HS-27A (cell line): ENCODE measurements at regions not wholly inside any gene's neighbourhood (a gene's known extent, or its start where the extent isn't known, plus 50 kb on each side); places are given as distances from the start of the nearest gene placed in this dataset.
A peak's percentile ranks its signal among the peaks of the same experiment; 100 is the strongest.

ENCODE experiments used
- DNase-seq: peaks from one replicate; pipeline ENCODE4 v3.0.0-alpha.2; 2012; ENCODE audit warnings: low read depth, missing footprints

DNA sequence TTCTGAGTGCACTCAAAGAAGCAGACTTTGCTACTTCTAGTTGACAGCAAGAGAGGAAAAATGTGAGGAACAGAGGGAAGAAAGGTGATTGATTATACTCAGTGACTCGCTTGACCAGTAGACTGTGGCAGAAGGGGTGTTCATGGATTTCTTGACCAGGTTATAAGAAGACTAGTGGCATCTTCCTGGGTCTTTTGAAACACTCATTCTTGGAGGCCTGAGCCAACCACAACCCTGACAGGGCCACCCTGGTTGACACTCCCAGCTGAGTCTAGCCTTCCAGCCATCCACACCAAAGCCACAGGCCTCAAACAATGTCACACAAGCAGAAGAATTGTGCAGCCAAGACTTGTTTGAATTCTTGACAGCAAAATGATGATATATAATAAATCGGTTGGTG lies 366.3 kb downstream of the SS18 start:
- no peak for DNase-seq

DNA sequence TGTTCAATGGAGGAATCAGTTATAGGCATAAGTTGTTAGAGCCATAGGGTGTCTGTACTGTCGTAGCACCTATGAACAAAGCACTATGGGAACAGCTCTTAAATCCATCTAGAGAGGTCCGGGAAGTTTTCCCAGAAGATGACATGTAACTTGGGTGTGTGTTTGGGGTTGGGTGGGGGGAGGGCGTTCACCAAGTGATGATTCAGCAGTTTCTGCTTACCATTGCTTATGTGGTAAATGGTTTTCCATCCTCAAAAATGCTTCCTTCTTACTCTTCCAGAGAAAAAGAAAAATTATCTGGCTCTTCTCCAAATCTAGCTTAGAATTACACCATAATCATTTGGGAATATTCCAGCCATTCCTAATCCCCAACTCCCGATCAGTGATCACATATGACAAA lies 361.1 kb upstream of the ZNF521 start:
- no peak for DNase-seq

DNA sequence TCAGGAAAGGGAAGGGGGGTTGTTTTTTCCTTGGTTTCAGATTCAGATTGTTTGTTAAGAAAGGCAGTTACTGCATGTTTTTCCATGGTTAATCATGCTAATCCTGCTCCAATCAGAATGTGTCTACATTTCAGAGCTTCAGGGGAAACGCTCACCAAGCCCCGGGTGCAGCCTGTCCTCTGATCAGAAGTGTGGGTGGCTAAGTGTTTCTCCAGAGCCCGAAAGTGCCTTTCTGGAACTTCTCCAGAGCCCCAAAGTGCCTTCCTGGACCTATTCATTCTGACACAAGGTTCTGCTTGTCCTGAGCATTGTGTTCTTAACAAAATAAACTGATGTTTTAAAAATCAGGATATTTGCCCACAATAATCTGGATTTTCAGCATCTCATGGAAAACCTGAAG lies 359.0 kb upstream of the ZNF521 start:
- DNase-seq = no peak

DNA sequence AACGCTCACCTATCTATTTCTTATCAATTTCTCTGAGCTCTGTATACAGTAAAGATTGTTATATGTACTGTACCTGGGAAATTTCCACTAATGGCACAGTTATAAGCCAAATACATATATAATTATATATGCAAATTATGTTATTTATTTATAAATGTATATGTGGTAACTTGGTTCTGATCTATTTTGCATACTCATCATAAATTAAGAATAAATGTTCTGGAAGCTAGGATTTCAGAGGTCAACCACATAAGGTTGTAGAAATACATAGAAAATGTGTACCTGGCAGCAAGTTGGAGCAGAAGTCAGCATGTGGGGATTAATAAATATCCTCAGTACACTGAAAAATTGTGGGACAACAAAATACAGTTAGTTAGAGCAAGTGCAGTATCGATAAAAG lies 353.7 kb upstream of the ZNF521 start:
- no peak for DNase-seq

DNA sequence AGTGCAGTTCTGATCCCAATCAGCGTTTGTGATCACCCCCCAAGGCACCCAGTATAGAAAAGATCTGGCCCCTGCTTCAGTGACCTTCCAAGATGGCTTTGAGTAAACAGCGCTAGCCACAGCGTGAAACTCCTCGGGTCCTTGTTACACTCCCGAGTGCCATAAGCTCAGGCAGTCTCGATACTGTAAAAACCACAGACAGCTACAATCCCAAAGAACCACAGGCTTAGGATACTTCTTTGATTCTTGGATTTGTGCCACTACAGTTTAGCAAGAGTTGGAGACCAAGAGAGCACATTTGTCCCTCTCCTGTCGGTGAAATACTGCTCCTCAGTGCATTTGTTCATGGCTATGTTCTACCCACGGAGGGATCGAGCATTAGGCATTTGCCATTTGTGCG lies 352.5 kb upstream of the ZNF521 start:
- DNase-seq = no peak

DNA sequence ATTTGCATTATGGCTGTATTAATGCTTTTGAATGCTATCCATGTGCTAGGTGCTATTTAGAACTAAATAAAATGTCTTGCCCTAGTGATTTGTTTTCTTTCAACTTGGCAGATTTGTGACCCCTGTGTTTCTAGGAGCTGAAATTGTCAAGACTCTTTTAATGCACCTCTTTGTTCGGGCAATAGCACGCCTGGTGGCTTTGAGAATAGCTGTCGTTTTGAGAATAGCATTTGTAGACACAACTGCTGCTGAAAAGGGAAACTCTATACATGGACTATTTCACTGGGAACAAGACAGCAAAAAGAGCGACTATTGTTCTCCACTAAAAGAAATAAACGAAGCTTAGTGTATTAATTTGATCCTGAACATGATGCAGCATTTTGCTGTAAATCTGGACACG lies 352.1 kb upstream of the ZNF521 start:
- no peak for DNase-seq

DNA sequence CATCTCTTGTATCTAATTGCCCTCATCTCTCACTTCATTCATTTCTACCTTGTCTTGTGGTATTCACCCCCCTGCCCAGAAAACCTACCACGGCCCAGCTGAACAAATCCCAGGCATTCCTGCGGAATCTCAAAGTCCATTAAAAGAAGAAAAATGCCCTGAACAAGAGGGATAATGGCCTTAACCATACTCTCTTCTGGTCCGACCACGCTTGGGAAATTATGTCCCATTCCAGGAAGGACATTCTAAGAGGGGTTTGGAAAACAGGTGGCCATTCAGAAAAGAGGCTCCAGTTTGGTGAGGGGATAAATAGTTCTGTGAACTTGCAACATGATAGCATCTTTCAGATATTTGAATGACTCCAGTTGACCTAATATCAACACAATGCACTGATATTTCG lies 349.9 kb upstream of the ZNF521 start:
- no peak for DNase-seq

DNA sequence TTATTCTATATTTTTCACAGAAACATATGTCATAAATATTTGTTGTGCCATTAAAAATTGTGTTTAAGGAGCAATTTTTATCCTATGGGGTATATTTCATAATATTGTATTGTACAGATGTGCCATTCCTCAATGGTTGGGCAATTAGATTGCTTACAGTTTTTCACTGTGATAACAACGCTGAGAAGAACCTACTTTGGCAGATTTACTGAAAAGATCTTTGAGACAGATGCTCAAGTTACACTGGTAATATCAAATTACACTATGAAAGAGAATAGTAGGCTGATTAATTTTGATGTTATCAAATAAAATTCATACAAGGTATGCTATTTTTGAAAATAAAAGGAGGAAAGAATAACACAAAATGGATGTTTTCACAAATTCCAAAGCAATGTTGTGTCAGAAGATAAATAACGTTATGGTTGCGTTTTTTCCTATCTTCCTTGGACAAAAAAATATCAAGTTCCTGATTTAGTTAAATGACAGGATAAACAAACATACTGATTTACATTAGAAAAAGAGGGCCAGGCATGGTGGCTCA lies 335.1 kb upstream of the ZNF521 start:
- peak; percentile 34 for DNase-seq

DNA sequence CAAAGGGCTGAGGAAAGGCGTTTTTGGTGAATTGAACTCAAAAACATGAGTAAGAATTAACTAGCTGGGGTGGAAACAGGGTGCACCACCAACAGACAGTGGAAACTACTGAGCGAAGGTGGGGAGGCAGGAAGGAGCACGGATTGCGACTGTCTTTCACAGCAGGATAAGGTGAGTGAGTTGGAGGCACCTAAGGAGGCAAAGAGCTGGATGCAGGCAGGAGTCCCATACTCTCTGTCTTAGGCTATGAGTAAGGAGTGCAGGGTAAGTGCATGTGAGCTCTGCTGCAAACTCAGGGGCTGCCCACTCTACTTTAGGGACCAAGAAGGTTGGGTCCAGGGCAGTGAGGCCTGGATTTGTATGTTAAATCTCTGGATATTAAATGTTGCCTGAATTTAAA lies 333.1 kb upstream of the ZNF521 start:
- no peak for DNase-seq

DNA sequence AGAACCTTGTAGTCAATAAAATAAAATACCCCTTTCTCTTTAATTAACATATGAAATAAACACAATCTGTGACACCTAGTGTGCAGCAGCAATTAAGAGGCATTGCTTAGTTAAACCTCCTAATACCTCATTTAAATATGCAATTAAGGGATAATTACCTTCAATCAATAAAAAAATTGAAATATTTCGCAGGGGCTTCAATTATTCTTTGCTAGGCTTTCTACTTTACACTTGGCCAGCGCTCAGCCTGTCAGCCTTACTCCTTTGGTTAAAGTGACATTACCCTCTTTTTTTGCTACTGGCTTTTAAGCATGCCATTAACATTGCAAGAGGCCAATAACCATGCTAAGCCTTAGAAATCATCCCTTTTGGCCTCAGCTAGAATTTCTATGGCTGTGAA lies 327.5 kb upstream of the ZNF521 start:
- DNase-seq = no peak

DNA sequence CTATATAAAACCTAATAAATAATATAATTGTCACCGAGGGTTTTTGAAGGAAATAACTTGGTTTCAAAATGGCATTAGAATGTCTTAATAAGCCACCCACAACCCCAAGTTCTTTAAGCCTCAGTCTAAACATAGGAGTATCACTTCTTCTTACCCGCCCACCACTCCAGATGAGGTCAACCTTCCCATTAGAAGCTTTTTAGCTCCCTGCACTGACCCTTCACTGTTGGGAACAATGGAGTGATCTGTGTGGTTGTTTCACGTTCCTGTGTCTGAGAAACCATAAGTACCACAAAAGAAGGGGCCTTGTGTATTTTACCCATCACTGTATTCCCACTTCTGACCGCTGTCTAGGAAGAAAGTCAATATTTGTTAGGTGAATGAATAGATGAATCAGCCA lies 326.3 kb upstream of the ZNF521 start:
- DNase-seq = no peak

DNA sequence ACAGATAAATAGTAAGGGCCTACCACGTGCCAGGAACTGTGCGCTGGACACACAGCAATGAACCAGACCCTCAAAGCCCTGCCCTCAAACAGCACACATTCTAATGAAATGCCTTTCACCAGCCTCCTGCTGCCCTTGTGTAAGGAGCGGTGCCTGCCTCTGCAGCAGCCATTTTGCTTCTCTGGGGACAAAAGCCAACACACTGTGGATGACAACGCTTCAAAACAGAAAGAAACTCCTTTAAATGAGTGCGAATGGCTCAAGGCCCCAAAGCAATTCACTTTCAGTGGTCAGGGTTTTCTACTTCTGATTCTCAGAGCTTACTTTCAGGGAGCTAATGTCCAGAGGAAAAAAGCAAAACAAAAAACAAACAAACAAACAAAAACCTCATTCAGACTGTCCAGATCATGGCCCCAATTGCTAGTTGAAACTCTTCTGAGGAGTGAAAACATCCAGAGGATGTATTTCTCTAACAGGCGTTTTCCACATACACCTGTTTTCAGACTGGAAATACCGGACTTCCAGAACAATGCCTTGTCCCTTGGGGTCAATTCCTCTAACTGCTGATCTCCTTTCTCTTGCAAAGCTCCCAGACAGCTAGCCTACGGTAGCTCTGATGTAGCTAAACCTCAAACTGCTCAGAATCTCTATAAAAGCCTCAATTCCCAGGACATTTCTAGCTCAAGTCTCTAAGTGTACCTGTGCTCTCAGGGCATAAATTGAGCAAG lies 323.3 kb upstream of the ZNF521 start:
- DNase-seq = no peak

DNA sequence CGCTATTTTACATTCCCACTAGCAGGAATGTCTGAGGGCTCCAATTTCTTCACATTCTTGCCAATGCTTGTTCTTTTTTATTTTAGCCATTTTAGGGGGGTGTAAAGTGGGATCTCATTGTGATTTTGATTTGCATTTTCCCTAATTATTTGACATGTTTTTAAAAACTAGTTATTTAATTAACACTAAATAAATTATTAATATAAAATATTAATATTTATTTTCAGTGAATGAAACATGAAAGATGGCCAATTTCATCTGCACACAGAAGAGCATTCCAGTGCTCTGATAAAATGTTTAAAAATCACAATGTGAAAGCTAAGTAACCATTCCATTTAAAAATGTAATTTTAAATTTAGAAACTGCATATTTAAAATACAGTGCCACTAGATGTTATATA lies 322.2 kb upstream of the ZNF521 start:
- no peak for DNase-seq

DNA sequence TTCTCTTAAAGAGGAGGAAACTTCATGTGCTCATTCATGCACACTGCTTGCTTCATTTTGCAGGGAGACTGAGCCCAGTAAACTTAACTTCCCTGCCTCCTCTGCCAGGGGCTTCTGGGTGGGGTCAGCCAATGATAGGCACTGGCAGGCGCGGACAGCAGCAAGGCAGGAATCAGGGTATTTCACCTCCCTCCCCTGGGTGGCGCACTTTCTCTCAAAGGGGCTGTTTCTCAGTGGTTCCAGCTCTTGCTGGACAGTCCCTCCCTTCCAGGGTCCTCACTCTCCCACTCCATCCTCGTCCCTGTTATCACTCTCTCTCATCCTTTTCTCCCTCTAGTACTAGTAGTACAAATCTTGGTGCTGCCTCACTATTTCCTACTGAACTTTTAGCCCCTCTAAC lies 320.5 kb upstream of the ZNF521 start:
- DNase-seq = no peak

DNA sequence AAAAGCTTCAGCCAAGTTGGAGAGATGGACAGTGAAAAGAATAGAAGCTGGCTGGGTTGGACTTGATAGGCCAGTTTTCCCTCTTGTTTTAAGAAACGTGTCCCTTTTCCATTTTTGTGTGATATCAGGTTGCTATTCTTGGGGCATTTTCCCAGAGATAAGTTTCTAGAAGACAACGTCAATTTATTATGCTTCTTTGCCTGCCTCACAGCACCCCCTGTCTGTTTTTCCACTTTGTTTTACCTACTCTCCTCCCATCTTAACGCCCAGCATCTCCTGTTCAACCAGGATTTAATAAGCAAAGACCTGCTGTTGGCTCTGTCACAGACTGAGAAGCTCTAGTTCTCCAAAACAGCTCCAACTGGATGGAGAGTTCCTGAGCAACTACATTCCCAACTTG lies 317.8 kb upstream of the ZNF521 start:
- DNase-seq = no peak

DNA sequence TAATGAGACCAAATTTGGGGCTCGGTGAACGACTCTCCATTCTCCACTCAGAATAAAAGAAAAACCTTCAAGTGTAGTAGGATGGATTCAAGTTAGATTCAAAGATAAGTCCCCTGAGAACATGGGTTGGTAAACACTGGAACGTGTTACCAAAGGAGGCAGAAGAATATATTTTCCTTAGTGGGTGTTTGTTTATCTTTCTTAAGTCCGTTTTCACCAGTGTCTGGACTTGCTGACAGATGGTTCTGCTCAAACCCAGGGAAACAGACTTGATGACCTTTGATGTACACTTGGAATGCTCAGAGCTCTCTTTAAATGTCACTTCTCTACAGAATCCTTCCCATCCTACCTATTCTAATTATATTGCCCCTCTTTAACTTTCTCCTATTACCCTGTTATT lies 310.3 kb upstream of the ZNF521 start:
- DNase-seq = no peak

DNA sequence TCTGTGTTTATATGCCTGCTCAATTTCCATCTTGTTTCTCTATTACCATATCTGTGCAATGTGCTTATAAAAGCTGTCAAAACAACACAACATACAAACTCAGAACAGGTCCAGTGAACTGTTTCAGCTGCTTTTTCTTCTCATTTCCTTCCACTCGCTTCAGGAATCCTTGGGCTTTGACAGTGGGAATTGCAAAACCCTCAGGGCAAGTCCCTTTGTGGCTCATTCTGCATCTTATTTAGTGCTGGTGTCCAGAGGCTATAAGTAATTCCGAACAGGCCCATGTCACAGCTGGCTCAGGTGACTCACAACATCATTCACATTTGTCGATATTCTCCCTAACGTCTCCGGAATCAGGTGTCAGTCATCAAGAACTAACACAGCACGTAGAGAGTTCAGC lies 309.9 kb upstream of the ZNF521 start:
- DNase-seq = no peak

DNA sequence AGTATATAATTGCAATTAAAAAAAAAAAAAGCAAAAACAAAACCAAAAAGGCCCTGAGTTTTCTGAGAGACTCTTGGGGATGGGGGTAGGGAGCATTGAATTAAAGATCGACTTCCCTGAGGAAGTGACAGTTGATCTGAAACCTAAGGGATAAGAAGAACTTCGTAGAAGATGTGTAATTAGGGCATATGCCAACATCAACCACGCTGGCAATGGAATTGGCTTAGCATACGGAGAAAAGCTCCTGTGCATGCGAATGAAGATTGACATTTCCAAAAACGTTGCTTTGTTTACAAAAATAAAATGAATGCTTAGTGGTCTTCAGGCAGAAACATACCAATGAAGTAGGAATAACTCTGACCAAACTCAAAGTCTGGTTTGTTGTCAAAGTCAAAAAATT lies 307.6 kb upstream of the ZNF521 start:
- DNase-seq = no peak

DNA sequence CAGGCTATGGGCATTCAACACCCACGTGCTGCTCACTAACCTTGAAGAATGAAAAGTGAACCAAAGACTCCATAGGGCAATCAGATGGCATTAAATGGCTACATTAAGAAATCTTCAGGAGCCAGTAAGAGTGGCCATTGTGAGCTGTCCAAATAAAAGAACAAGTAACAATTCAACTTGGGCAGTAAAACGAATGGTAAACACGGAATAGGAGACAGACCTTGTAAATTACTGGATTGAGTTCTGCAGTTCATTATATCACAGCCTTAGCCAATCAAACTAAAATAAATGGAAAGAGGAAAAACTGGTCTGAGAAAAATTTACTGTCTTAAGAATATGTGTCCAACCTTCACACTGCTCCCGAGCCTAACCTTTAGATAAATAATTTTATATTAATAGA lies 306.5 kb upstream of the ZNF521 start:
- no peak for DNase-seq

DNA sequence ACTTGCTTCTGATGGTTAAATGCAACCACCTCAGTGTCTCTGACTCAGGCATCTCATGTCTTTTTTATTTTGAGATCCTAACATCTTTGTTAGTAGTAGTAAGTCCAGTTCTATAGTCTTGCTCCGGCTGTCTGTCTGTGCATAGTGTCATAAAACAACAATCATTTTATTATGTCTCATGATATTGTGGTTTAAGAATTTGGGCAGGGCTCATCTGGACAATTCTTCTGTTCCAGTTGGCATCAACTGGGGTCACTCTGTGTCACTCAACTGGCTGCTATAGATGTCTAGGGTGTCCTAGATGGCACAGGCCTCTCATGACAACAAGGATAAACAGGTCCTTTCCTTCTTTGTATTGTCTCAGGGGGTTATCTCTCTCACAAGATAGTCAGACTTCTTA lies 299.6 kb upstream of the ZNF521 start:
- no peak for DNase-seq

DNA sequence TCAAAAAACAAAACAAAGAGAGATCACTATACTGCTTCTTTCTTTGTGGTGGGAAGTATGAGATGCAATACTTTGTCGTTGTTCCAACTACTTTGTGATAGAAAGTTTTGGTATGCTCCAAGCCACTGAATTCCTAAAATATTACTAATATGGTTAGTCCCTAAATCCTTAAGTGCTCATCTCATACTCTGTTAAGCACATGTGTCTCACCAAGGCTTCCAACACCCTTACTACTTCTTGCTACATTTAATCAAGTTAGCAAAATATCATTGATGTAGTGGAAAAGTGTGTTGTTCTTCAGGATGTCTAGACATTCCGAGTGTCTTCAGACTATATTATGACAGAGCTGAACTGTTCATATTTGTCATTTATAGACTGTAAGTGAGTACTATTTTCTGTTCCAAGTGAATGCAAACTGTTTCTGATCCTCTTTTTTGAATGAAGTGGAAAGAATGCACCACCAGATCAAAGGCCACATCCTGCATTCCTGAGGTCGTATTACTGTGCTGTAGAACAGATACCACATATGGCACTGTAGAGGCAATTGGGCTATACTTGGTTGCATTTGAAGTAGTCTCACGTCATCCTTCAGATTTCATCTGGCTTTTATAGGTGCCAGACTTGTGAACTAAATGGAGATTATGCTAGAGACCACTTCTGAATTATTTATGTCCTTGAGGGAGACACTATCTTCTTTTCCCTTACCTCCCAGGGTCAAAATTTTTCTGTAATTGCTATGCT lies 298.4 kb upstream of the ZNF521 start:
- peak; percentile 90 for DNase-seq

DNA sequence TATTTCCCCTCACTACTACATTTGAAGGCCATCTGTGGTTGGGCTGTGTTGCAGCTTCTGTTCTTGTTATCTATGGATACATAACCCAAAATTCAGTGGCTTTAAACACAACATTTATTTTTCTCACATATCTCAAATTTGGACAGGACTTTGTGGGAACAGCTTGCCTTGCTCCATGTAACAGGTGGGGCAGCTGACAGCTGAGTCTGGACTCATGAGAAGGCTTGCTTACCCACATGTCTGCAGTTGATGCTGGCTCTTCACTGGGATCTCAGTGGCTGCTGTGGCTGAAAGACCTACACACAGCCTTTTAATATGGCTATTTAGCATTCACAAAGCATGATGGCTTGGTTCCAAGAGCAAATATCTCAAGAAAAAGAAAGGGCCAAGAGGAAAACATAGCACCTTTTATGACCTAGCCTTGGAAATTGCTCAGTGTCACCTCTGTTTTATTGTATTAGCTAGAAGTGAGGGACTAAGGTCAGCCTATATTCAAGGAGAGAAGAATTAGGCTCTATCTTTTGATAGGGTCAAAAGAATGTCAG lies 296.8 kb upstream of the ZNF521 start:
- no peak for DNase-seq

DNA sequence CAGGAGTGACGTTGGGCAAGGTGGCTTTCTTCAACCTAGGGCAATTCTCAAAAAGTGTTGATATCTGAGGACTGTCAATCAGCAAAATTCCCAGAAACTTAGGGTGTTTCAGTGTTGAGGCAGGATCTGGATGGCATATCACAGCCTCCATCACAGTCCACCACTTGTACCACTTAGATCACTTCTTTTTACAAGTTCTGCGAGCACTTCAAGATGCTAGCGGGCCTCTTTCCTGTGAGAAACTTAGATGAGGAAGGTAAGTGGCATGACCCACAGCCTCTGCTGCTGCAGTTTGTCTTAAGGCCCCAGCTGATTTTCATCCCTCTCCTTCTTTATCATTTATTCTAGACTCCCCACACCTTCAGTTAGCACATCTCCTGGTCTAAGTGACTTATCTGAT lies 295.4 kb upstream of the ZNF521 start:
- no peak for DNase-seq
